Transverse colon (tissue), 3 donors: ENCODE measurements at regions not wholly inside any gene's neighbourhood (a gene's known extent, or its start where the extent isn't known, plus 50 kb on each side); places are given as distances from the start of the nearest gene placed in this dataset.
"Not testable (repeated sequence)": the region's sequence is repeated elsewhere in the genome, so short reads cannot be mapped to it uniquely, and the experiment has no call there.

Experiments used
- EP300 ChIP-seq: sonication (generic); formaldehyde crosslinking; IDR thresholded peaks from one replicate; pipeline ENCODE4 v1.6.1; 2017; ENCODE audit warnings: antibody characterized with exemption, low read depth
- TF ChIP-seq, protein P1 (sequence below), 5 experiments: fragments of 200-600 bp in 3 of 5; fragments of 450-650 bp in 2 of 5; sonication (generic) in 3 of 5; IDR thresholded peaks; 1 replicate in 2 of 5; 2 replicates in 3 of 5; pipeline ENCODE4 v1.5.1; 2016 to 2017; ENCODE audit warnings: antibody characterized with exemption in 5 of 5, inconsistent platforms in 3 of 5, mild to moderate bottlenecking in 2 of 5, moderate library complexity in 1 of 5

DNA sequence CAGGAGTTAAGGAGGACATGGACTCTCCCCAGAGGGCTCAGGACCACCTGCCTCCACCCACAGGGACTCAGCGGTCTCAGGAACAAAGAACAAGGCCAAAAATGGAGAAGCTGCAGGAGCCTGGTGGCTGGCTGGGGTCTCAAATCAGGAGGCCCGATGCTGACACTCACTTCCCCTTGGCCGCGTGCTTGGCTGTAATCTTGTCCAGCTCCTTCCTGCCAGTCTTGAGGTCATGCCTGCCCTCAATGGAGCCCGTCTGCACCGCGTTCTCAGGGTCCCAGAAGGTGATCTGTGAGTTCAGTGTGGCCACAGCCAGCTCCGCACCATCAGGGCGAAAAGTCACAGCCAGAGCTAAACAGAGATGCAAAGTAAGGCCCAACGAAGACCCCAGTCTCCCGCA, 5381.9 kb upstream of the TPTE start:
- TF ChIP-seq EP300, result not testable (repeated sequence)
- TF ChIP-seq, protein P1, sequence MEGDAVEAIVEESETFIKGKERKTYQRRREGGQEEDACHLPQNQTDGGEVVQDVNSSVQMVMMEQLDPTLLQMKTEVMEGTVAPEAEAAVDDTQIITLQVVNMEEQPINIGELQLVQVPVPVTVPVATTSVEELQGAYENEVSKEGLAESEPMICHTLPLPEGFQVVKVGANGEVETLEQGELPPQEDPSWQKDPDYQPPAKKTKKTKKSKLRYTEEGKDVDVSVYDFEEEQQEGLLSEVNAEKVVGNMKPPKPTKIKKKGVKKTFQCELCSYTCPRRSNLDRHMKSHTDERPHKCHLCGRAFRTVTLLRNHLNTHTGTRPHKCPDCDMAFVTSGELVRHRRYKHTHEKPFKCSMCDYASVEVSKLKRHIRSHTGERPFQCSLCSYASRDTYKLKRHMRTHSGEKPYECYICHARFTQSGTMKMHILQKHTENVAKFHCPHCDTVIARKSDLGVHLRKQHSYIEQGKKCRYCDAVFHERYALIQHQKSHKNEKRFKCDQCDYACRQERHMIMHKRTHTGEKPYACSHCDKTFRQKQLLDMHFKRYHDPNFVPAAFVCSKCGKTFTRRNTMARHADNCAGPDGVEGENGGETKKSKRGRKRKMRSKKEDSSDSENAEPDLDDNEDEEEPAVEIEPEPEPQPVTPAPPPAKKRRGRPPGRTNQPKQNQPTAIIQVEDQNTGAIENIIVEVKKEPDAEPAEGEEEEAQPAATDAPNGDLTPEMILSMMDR (IDR thresholded peaks at IDR 0.05), result not testable (repeated sequence)
